ENCODE measurements at regions not wholly inside any gene's neighbourhood (a gene's known extent, or its start where the extent isn't known, plus 50 kb on each side); places are given as distances from the start of the nearest gene placed in this dataset.

GRCh38 chr2:240195316-240195861 is 54.9 kb upstream of the OTOS start:
- H4K20me1 ChIP-seq (ENCODE audit: insufficient read depth, low read length), result no peaks in the 10 kb centered on the region
- Mint-ChIP-seq H3K27me3 (ENCODE audit: low read depth, unreplicated experiment) (peaks cover 28% of the 10 kb centered on the region), H3K36me3 (ENCODE audit: low read depth, unreplicated experiment) (peaks cover 6% of the 10 kb centered on the region), H3K4me1 (ENCODE audit: low read depth, unreplicated experiment) (peaks cover 2% of the 10 kb centered on the region), H3K27ac (ENCODE audit: unreplicated experiment) (no peak overlapping the region), H3K4me3 (ENCODE audit: unreplicated experiment) (no peak overlapping the region), H3K9me3 (ENCODE audit: unreplicated experiment) (peaks cover 3% of the 10 kb centered on the region)
- H3K9me3 ChIP-seq (ENCODE audit: insufficient read depth, low read depth, low read length), result peaks cover 3% of the 10 kb centered on the region
- no peak overlapping the region for H2AFZ ChIP-seq (ENCODE audit: low read depth, low read length)
- H3K36me3 ChIP-seq (ENCODE audit: insufficient read depth, low read length), result no peaks in the 10 kb centered on the region
- H3K4me2 ChIP-seq (ENCODE audit: low read length), result no peak overlapping the region
- FAIRE-seq (no peak), DNase-seq (ENCODE audit: low read depth) (no peak)
- H3K27ac ChIP-seq (ENCODE audit: low read depth, low read length), result no peak overlapping the region
- H3K4me1 ChIP-seq (ENCODE audit: insufficient read depth, low read length), result no peaks in the 10 kb centered on the region
- no peaks in the 10 kb centered on the region for H3K79me2 ChIP-seq (ENCODE audit: insufficient read depth, low read length)
- TF ChIP-seq CTCF (IDR thresholded peaks at IDR 0.05; ENCODE audit: insufficient read depth, low read depth, low read length) (no peak), EZH2 (IDR thresholded peaks at IDR 0.05; ENCODE audit: insufficient read depth, low read length) (no peak)
- H3K4me3 ChIP-seq (ENCODE audit: insufficient read depth, low read depth, low read length), result no peak overlapping the region
- H3K27me3 ChIP-seq (ENCODE audit: insufficient read depth, low read length), result peaks cover 5% of the 10 kb centered on the region
- H3K9ac ChIP-seq (ENCODE audit: low read length), result no peak overlapping the region

- no peak for TF ChIP-seq EZH2 (IDR thresholded peaks at IDR 0.05; ENCODE audit: insufficient read depth, low read length)
- TF ChIP-seq CTCF (IDR thresholded peaks at IDR 0.05; ENCODE audit: insufficient read depth, low read depth, low read length), result no peak
- no peak for FAIRE-seq
Observed at GRCh38 chr2:240196716-240197461, 56.4 kb upstream of the OTOS start.

More at GRCh38 chr2:240196716-240197461, 56.4 kb upstream of the OTOS start:
- Mint-ChIP-seq H3K27me3 (ENCODE audit: low read depth, unreplicated experiment) (peaks cover 22% of the 10 kb centered on the region), H3K4me1 (ENCODE audit: low read depth, unreplicated experiment) (peaks cover 2% of the 10 kb centered on the region), H3K36me3 (ENCODE audit: low read depth, unreplicated experiment) (peaks cover 4% of the 10 kb centered on the region), H3K27ac (ENCODE audit: unreplicated experiment) (no peak overlapping the region), H3K9me3 (ENCODE audit: unreplicated experiment) (peaks cover 3% of the 10 kb centered on the region), H3K4me3 (ENCODE audit: unreplicated experiment) (no peak overlapping the region)
- no peak overlapping the region for H3K4me3 ChIP-seq (ENCODE audit: insufficient read depth, low read depth, low read length)
- DNase-seq (ENCODE audit: low read depth), result no peak
- H3K9ac ChIP-seq (ENCODE audit: low read length), result no peak overlapping the region
- H3K27me3 ChIP-seq (ENCODE audit: insufficient read depth, low read length), result peaks cover 12% of the 10 kb centered on the region
- H3K36me3 ChIP-seq (ENCODE audit: insufficient read depth, low read length), result no peaks in the 10 kb centered on the region
- H3K79me2 ChIP-seq (ENCODE audit: insufficient read depth, low read length), result no peaks in the 10 kb centered on the region
- H3K9me3 ChIP-seq (ENCODE audit: insufficient read depth, low read depth, low read length), result peaks cover 3% of the 10 kb centered on the region
- H3K4me2 ChIP-seq (ENCODE audit: low read length), result no peak overlapping the region
- H2AFZ ChIP-seq (ENCODE audit: low read depth, low read length), result no peak overlapping the region
- no peaks in the 10 kb centered on the region for H4K20me1 ChIP-seq (ENCODE audit: insufficient read depth, low read length)
- H3K4me1 ChIP-seq (ENCODE audit: insufficient read depth, low read length), result no peaks in the 10 kb centered on the region
- H3K27ac ChIP-seq (ENCODE audit: low read depth, low read length), result no peak overlapping the region

Data from astrocyte (in vitro differentiated cells and primary cell).